ENCODE measurements at regions not wholly inside any gene's neighbourhood (a gene's known extent, or its start where the extent isn't known, plus 50 kb on each side); places are given as distances from the start of the nearest gene placed in this dataset.
A peak's percentile ranks its signal among the peaks of the same experiment; 100 is the strongest.

GRCh38 chr5:167155387-167156005 is 1135.9 kb upstream of the WWC1 start:
- no peak for DNase-seq

- DNase-seq, result no peak
These were observed 1135.0 kb upstream of the WWC1 start for GRCh38 chr5:167156446-167156845.

- no peak for DNase-seq
These were observed 1132.9 kb upstream of the WWC1 start for GRCh38 chr5:167158588-167158987.

DNA sequence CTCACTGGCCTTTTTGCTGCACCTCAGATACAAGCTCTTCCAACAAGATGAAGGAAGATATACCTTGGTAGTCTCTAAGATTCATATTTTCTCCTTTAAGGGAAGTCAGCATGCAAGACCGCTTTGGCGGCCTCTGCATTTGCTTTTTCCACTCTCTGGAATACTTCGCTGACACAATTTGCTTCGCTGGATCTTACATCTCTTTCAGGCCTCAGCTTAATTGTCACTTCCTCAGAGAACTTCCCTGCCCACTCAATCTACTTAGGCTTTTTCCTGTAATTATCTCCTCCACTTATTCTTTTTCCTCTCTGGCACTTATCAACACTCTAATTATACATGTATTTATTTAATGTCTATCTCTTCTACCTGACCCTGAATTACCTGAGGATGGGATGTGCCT is 1131.1 kb upstream of the WWC1 start:
- DNase-seq, result no peak

GRCh38 chr5:167166696-167167095 is 1124.7 kb upstream of the WWC1 start:
- DNase-seq, result no peak

GRCh38 chr5:167167191-167167795 is 1124.2 kb upstream of the WWC1 start:
- DNase-seq, result no peak

DNA sequence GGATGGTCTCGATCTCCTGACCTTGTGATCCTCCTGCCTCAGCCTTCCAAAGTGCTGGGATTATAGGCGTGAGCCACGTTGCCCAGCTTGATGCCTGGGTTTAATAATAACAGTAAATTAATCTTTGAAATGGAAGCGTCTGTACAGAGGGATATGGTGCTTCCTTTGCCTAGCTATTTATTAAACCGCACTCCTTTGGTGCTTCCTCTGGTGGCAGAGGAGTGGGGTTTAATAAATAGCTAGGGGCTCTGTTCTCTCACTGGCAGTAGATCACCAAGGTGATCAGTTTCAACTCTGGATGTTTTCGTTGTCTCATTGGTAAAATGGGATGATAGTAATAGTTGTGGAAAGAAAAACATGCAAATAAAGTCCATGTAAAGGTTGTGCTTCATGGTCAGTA is 1122.5 kb upstream of the WWC1 start:
- no peak for DNase-seq

DNA sequence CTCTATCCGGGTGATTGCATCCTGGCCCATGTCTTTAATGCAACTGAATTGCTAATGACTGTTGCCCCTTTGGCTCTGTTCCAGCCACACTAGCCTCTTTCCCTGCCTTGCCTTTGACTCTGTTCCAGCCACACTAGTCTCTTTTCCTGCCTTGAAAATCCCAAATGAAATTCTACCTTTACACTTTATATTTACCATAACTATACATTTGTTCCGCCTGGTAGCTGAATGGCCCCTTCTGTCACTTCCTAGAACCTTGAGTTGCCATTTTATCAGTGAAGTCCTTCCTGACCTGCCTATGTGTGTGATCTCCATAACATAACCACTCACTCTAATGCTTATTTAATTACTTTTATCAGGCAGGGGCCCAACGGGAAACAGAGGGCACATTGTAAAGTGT is 1120.4 kb upstream of the WWC1 start:
- DNase-seq, result no peak

DNA sequence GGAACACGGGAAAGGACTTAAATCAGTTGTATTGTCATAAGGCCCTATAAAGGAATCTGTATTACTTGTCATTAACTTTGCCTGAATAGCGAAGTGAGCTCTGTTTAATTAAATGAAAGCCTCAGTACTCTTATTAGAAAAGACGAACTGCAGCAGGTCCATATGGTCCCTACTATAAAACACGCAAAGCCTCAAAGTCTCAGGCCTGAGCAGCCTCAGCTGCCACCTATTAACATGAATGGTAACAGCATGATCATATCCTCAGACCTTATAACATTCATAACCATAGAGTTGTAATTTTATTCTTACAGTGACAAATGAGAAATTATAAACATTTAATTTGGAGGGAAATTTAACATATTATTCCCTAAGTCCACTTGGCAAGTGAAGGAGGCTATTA is 1113.7 kb upstream of the WWC1 start:
- no peak for DNase-seq

DNA sequence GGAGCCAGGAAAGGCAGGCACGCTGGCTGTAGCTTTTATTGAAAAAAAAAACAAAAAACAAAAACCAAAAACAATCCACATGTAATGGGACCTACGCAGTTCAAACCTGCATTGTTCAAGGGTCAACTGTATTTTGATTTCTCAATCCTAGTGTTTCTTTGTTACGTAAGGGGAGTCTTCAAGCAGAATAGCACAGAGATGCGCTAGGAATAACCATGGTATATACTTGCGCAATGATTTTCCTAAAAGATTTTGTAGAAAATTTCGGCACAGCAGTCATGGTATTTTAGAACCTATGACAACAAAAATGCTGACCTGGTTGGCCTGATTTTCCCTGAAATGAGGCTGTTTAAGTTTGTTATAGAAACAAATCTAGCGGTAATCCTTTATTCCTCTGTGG is 1110.5 kb upstream of the WWC1 start:
- DNase-seq, result no peak

DNA sequence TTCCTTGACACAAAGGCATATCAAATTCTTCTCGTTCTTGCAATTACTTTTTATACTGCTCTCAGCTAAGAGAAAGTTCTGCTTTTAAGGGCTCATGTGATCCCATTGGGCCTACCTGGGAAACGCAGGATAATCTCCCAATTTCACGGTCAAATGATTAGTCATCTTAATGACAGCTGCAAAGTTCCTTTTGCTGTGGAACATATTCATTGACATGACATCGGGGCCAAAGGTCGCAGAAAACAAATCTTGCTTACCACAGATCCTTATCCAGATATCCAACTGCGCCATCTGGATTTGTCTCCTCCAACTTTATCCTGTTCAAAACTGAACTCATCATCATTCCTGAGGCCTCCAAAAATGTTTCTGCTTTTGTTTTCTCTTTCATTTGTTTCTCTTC is 1085.6 kb upstream of the WWC1 start:
- DNase-seq, result no peak

- DNase-seq, result no peak
These were observed 1084.4 kb upstream of the WWC1 start for GRCh38 chr5:167207081-167207480.

- DNase-seq, result peak; percentile 15
These were observed 1082.5 kb upstream of the WWC1 start for GRCh38 chr5:167208911-167209310.

GRCh38 chr5:167217097-167217743 is 1074.2 kb upstream of the WWC1 start:
- no peak for DNase-seq

- DNase-seq, result no peak
These were observed 1072.1 kb upstream of the WWC1 start for GRCh38 chr5:167219298-167219697.

DNA sequence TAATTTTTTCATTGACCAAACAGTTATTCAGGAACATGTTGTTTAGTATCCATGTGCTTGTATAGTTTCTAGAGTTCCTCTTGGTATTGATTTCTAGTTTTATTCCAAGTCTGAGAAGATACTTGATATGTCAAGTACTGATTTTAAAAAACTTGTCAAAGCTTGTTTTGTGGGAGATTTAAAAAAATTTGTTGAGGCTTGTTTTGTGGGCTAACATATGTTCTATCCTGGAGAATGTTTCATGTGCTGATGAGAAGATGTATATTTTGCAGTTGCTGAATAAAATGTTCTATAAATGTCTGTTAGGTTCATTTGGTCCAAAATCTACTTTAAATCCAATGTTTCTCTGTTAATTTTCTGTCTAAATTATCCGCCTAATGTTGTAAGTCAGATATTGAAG is 1065.1 kb upstream of the WWC1 start:
- no peak for DNase-seq

- DNase-seq, result no peak
These were observed 1063.3 kb upstream of the WWC1 start for GRCh38 chr5:167228134-167228533.

DNA sequence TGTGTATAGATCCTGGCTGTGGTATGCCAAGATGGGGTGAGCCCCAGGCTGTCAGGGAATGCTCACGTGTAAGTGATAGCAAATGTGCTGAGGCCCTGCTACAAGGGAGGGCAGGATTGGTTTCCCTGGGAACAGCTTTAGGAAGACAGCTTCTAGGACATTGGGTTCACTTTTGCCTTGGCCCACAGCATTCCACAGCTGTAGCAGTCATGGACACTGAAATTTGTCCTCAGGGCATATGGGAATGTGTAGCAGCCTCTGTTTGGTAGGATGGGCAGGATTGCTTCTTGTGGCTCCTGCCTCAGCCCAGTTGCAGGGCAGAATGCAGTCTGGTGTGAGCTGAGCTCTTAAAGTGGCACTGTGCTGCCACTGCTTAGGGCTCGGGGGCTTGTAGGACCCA is 1061.7 kb upstream of the WWC1 start:
- no peak for DNase-seq

DNA sequence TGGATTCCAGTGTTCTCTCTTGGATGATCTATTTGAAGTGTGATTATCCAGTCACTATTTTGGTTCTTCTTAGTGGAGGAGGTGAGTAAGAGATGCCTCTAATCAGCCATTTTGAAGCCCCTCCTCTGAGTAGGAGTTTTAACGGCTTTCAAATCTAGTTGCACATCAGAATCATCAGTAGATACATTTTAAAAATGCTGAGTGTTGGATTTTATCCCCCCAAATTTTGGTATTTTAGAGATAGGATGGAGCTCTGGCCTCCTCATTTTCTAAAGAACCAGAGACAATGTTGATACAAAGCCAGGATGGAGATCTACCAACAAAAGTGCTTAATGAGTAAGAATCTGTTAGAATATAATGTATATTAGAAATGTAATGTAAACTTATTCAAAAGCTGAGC is 1061.0 kb upstream of the WWC1 start:
- DNase-seq, result no peak

- DNase-seq, result no peak
These were observed 1058.7 kb upstream of the WWC1 start for GRCh38 chr5:167232675-167233311.

GRCh38 chr5:167233507-167234220 is 1057.8 kb upstream of the WWC1 start:
- no peak for DNase-seq

GRCh38 chr5:167241436-167242067 is 1049.9 kb upstream of the WWC1 start:
- no peak for DNase-seq

- no peak for DNase-seq
These were observed 1048.7 kb upstream of the WWC1 start for GRCh38 chr5:167242701-167243100.

Measured in 8988T (cell line).